IMR-90 (cell line): ENCODE measurements at regions not wholly inside any gene's neighbourhood (a gene's known extent, or its start where the extent isn't known, plus 50 kb on each side); places are given as distances from the start of the nearest gene placed in this dataset.

ENCODE experiments used
- ATAC-seq: fragments of 200-7000 bp; cut with Tn5 transposase; 2 replicates; pipeline ENCODE4 v1.9.1; 2020; ENCODE audit warnings: low read depth, mild to moderate bottlenecking, moderate library complexity
- BruUV-seq: library from RNA; stranded (reverse); fragments of 400-500 nt; replicated peaks from 2 replicates; lab custom pipeline; 2021; lab: Mats Ljungman, UMichigan
- CTCF ChIA-PET: fragments of 300-600 bp; formaldehyde crosslinking; extraction: SDS; loops from one replicate; lab custom pipeline; 2021; ENCODE audit warnings: antibody characterized with exemption; lab: Yijun Ruan, JAX
- POLR2A ChIA-PET: fragments of 300-600 bp; sonication (Branson Sonifier 250); formaldehyde crosslinking; loops from one replicate; lab custom pipeline; 2022; ENCODE audit warnings: antibody characterized with exemption; ENCODE audit not compliant: unreplicated experiment; lab: Charles Lee
- DNase-seq: peaks from one replicate; pipeline ENCODE4 v3.0.0; 2013
- H2AFZ ChIP-seq: replicated peaks from 2 replicates; pipeline ENCODE3; 2013; ENCODE audit warnings: low read length, mild to moderate bottlenecking; ENCODE audit not compliant: poor library complexity
- H2AK5ac ChIP-seq: 2 replicates; pipeline ENCODE4 v1.6.1; 2013; ENCODE audit warnings: low read depth, low read length, inconsistent platforms
- H2AK9ac ChIP-seq: replicated peaks from 2 replicates; pipeline ENCODE3; 2013; ENCODE audit warnings: mild to moderate bottlenecking, low read depth, low read length, moderate library complexity; ENCODE audit not compliant: poor library complexity
- H2BK120ac ChIP-seq: 2 replicates; pipeline ENCODE4 v1.6.1; 2013; ENCODE audit warnings: low read depth, low read length, inconsistent platforms
- H2BK15ac ChIP-seq: 3 replicates; pipeline ENCODE4 v1.6.1; 2013; ENCODE audit warnings: low read depth, low read length, inconsistent platforms
- H2BK20ac ChIP-seq: 2 replicates; pipeline ENCODE4 v1.6.1; 2013; ENCODE audit warnings: low read depth, mild to moderate bottlenecking, inconsistent platforms, low read length, moderate library complexity
- H2BK5ac ChIP-seq: 2 replicates; pipeline ENCODE4 v1.6.1; 2013; ENCODE audit warnings: mild to moderate bottlenecking, low read depth, low read length, inconsistent platforms; ENCODE audit not compliant: poor library complexity, severe bottlenecking
- H3K14ac ChIP-seq: replicated peaks from 2 replicates; pipeline ENCODE4 v1.6.1; 2013; ENCODE audit warnings: low read depth, low read length, inconsistent platforms
- H3K18ac ChIP-seq: 2 replicates; pipeline ENCODE4 v1.6.1; 2013; ENCODE audit warnings: low read depth, low read length, control low read depth
- H3K23ac ChIP-seq: 2 replicates; pipeline ENCODE4 v1.6.1; 2013; ENCODE audit warnings: low read depth, low read length, inconsistent platforms
- H3K27ac ChIP-seq: 2 replicates; pipeline ENCODE4 v1.5.1; 2013; ENCODE audit warnings: mild to moderate bottlenecking, control low read depth, low read length; ENCODE audit not compliant: insufficient read depth
- H3K27me3 ChIP-seq: 2 replicates; pipeline ENCODE4 v1.6.1; 2013; ENCODE audit warnings: low read length; ENCODE audit not compliant: control insufficient read depth, insufficient read depth
- H3K36me3 ChIP-seq: 2 replicates; pipeline ENCODE4 v1.6.1; 2013; ENCODE audit warnings: low read length, mixed read lengths; ENCODE audit not compliant: control insufficient read depth, insufficient read depth
- H3K4ac ChIP-seq: 2 replicates; pipeline ENCODE4 v1.6.1; 2013; ENCODE audit warnings: low read depth, low read length, inconsistent platforms
- H3K4me1 ChIP-seq: 2 replicates; pipeline ENCODE4 v1.6.1; 2013; ENCODE audit warnings: low read length, mixed read lengths; ENCODE audit not compliant: control insufficient read depth, insufficient read depth
- H3K4me2 ChIP-seq: 2 replicates; pipeline ENCODE4 v1.6.1; 2013; ENCODE audit warnings: low read depth, mild to moderate bottlenecking, control low read depth, low read length, moderate library complexity
- H3K4me3 ChIP-seq: 2 replicates; pipeline ENCODE4 v1.5.1; 2013; ENCODE audit warnings: low read depth, mild to moderate bottlenecking, control low read depth, low read length, moderate library complexity; ENCODE audit not compliant: insufficient read depth
- H3K56ac ChIP-seq: 2 replicates; pipeline ENCODE4 v1.6.1; 2013; ENCODE audit warnings: low read length, inconsistent platforms; ENCODE audit not compliant: insufficient read depth; ENCODE audit errors: extremely low read depth
- H3K79me1 ChIP-seq, 2 experiments: 2 replicates each; pipeline ENCODE4 v1.6.1; 2013; ENCODE audit warnings: low read length in 2 of 2, inconsistent platforms in 1 of 2, low read depth in 1 of 2
- H3K9ac ChIP-seq: 2 replicates; pipeline ENCODE4 v1.6.1; 2013; ENCODE audit warnings: low read depth, low read length, control low read depth
- H3K9me1 ChIP-seq: 2 replicates; pipeline ENCODE4 v1.6.1; 2013; ENCODE audit warnings: low read length, inconsistent platforms; ENCODE audit not compliant: insufficient read depth
- H3K9me3 ChIP-seq: 2 replicates; pipeline ENCODE4 v1.6.1; 2013; ENCODE audit warnings: low read length; ENCODE audit not compliant: control insufficient read depth, insufficient read depth
- H4K20me1 ChIP-seq: 2 replicates; pipeline ENCODE4 v1.6.1; 2013; ENCODE audit warnings: low read length, inconsistent platforms; ENCODE audit not compliant: insufficient read depth
- H4K5ac ChIP-seq: 2 replicates; pipeline ENCODE4 v1.6.1; 2013; ENCODE audit warnings: mild to moderate bottlenecking, low read depth, low read length, control low read depth
- H4K8ac ChIP-seq, 2 experiments: 2 replicates each; pipeline ENCODE4 v1.6.1; 2013; ENCODE audit warnings: low read depth in 2 of 2, low read length in 2 of 2, control low read depth in 1 of 2, inconsistent platforms in 1 of 2
- H4K91ac ChIP-seq: 2 replicates; pipeline ENCODE4 v1.6.1; 2013; ENCODE audit warnings: low read depth, low read length, inconsistent platforms; ENCODE audit not compliant: insufficient read depth
- NFE2L2 ChIP-seq: fragments of 150-350 bp; IDR thresholded peaks from 2 replicates; pipeline ENCODE4 v1.6.1; 2016; ENCODE audit warnings: low read depth, mild to moderate bottlenecking, low read length
- WGBS, 2 experiments: methylation state at CpG; one replicate each; pipeline versions ENCODE4 v1.1.5 to v1.1.7; 2013; ENCODE audit warnings: missing lambda C conversion rate in 2 of 2; ENCODE audit not compliant: insufficient read length in 1 of 2; ENCODE audit errors: extremely low coverage in 2 of 2; 5-methylcytosine and 5-hydroxymethylcytosine counted together
- dilution Hi-C: fragments of 300-500 bp; cut with HindIII; formaldehyde crosslinking; loops from one replicate; pipeline ENCODE4 v1.14.3; 2018; ENCODE audit warnings: low sequenced_read_pairs; ENCODE audit not compliant: unreplicated experiment
- in situ Hi-C: fragments of 300-500 bp; cut with MboI; formaldehyde crosslinking; loops from 3 replicates; pipeline ENCODE4 v1.14.3; 2019; ENCODE audit warnings: low sequenced_read_pairs, inconsistent platforms, mixed read lengths
- intact Hi-C: fragments of 100-400 bp; cut with micrococcal nuclease; formaldehyde crosslinking; loops from 2 replicates; pipeline ENCODE4 v1.10.0; 2022

- no CpG with 5 or more reads among the region's 1 CpG for WGBS, 2 experiments
- Histone ChIP-seq H3K4me1 (peaks cover 8% of the 10 kb centered on the region), H4K91ac (no peak overlapping the region), H2BK15ac (no peak overlapping the region), H3K36me3 (no peaks in the 10 kb centered on the region), H4K8ac (no peak overlapping the region), H4K5ac (no peak overlapping the region), H3K23ac (no peak overlapping the region), H3K27me3 (no peaks in the 10 kb centered on the region), H3K9me1 (0 out of 2 replicates have a peak, but pooled peaks cover 3% of the 10 kb centered on the region), H2AK9ac (no peak overlapping the region), H3K18ac (no peak overlapping the region), H3K4me3 (no peak overlapping the region), H3K9me3 (no peaks in the 10 kb centered on the region), H3K4ac (no peak overlapping the region), H3K27ac (no peak overlapping the region), H3K56ac (no peak overlapping the region), H2AK5ac (no peak overlapping the region), H2BK120ac (no peak overlapping the region), H2BK5ac (no peak overlapping the region), H3K14ac (no peak overlapping the region), H4K20me1 (no peaks in the 10 kb centered on the region), H3K4me2 (no peak overlapping the region), H2AFZ (no peak overlapping the region), H3K79me1 (no peaks in the 10 kb centered on the region), H2BK20ac (no peak overlapping the region), H3K9ac (no peak overlapping the region)
- intact Hi-C loops (loop anchor here (5.0 kb wide), 1 partner anchor 155 kb away; no protein-coding TSS in a partner anchor), dilution Hi-C loops (no loop called here), in situ Hi-C loops (no loop called here)
- no TSS peak for BruUV-seq
- TF ChIP-seq NFE2L2 = no peak
- CTCF ChIA-PET = interaction anchor here (0.6 kb wide), 1 partner anchor 51 kb away, joined by 4 read pairs; no protein-coding TSS in a partner anchor
- POLR2A ChIA-PET = no interaction called here
- DNase-seq (peak; percentile 28), ATAC-seq (no peak)
These were observed 1077.1 kb upstream of the ZEB2 start for GRCh38 chr2:145597006-145597405.
